ENCODE measurements at regions not wholly inside any gene's neighbourhood (a gene's known extent, or its start where the extent isn't known, plus 50 kb on each side); places are given as distances from the start of the nearest gene placed in this dataset.
"Not testable (repeated sequence)": the region's sequence is repeated elsewhere in the genome, so short reads cannot be mapped to it uniquely, and the experiment has no call there.

DNA sequence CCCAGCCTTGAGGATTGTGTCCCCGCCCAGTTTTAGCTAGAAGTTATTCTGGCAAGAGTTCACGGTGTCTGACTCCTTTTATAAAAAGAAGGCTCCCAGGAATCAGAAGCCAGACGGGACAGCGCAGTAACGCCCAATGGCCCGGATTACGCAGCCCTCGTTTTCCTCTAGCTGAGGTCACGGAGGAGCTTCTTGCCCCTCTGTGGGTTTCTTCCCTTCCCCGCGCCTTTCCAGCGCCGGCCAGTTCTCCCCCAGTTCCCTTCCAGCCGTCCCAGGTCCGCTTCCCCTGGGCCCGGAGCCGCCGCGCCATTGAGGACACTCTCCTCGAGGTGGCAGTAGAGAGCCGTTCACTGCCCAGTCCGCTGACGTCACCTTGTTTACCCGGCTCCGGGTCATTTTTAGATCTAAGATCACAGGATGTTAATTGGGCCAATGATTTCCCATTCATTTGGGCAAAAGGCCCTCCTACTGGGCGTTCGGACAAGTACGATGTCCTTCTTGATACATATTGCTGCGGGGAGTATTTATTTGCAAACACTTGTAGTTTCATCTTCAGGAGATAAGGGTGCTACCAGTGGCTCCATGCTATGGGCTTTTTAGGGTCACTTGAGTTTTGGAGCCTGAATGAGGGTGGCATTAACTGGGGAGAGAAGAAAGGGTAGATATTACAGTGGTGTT lies 81.5 kb upstream of the PPM1B start:
- DNase-seq, result peak; percentile 83

DNA sequence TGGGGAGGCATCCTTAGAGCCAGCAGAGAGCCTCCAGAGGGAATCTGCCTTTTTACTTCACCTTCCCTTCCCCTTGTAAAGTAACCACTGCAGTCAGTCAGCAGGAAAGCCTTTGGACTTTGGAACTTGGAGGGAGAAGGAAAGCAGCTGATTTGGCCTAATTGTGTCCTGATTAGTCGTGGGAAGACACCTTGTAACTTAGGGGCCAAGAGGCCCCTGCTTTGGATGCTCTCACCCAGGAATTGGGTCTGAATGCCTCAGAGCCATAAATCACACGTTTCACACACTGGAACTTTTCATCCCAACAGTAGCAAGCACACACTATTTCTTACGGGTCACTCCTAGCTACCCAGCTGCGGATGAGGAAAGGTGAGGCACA lies 81.0 kb upstream of the PPM1B start:
- DNase-seq, result no peak

GRCh38 chr2:44092519-44092918 lies 76.2 kb upstream of the PPM1B start:
- DNase-seq, result not testable (repeated sequence)

GRCh38 chr2:44093970-44094369 lies 74.7 kb upstream of the PPM1B start:
- DNase-seq, result no peak

DNA sequence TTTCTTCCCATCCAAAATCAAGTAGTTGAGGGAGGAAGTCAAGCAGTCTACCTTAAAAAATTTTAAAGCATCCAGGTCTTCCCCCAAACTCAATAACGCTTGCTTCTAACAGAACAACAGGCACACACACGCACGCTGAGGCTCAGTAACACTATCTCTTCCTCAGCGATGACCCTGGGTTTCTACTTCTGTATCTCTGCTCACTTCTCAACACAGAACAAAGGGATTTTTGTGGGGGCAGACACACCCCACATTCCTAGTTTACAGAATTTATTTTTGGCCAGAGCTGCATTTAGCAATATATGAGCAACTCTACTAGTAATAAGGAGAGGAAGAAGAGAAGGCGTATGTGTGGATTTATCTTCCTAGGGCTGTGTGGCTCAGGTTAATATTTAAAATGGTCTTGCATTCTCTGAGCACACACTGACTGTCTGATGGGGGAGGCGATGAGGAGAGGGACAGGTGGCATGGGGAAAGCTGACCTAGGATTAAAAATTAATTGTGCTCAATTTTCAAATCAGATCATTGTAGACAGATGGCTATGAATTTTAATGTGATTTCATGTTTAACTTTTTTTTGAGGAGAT lies 71.3 kb upstream of the PPM1B start:
- no peak for DNase-seq

GRCh38 chr2:44098050-44098449 lies 70.6 kb upstream of the PPM1B start:
- no peak for DNase-seq

DNA sequence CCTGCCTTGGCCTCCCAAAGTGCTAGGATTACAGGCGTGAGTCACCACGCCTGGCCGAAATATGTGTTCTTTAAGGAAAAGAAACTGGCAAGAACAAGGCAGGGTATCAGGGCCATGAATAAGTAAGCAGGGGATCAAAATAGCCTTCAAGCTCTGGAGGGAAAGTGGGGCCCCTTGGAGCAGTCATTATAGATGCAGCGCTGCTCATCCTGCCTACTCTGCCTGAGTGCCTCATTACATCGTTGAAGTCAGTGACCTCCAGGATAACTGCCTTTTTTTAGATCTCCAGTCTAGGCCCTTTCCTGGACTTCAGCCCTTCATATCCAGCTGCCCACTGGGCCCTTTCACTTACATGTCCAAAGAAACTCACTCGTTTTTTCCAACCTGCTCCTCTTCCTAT lies 69.8 kb upstream of the PPM1B start:
- DNase-seq, result no peak

DNA sequence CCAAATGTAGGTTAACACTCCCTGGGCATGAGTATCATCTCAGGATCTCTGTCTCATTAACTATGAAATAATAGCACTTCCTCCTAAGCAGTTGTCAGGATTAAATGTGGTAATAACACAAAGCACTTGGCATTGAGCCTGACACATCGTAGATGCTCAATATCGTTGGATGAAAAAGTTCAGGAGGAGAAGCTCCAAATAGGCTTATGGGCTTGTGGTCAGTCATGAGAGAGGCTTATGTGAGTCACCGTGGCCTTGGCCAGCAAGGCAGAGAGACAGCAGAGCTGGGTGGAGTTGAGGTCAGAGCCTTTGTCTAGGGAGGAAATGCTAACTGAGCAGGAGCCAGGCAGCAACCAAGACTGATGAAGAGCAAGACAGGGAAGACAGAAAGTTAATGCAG lies 68.3 kb upstream of the PPM1B start:
- DNase-seq, result no peak

GRCh38 chr2:44101246-44101645 lies 67.4 kb upstream of the PPM1B start:
- no peak for DNase-seq

DNA sequence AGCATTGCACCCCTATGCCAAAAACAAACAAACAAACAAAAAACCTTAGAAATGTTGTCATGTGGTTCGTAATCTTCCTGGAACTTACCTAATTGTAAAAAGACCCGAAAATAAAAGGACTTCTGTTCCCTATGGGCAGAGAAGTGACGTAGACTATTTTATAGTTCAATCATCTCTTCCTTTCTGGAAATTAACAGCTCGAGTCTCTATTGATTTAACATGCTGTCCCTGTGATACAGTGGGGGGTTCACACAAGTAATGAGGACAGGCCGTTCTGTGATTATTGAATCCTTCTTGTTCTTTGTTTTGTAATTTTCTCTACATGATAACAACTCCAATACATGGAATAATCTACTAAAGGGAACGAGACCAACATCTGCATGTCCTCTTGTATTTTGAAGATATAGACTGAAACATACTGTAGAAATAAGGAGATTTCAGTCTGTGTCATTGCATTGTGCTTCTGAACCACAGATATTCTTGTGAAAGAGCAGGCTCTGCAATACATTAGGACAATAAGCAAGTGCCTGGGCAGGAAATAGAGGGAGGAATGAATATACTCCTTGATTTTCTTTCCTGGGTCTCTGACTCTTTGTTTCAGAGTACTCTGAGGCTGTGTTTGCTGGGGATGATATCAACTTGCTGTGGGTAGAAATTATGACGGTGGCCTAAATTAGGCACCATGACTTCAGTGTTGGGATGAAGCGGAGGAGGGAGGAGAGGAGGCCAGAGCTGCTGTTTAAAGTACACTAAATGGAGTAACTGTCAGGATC lies 65.7 kb upstream of the PPM1B start:
- DNase-seq, result no peak

GRCh38 chr2:44103639-44104038 lies 65.0 kb upstream of the PPM1B start:
- no peak for DNase-seq

DNA sequence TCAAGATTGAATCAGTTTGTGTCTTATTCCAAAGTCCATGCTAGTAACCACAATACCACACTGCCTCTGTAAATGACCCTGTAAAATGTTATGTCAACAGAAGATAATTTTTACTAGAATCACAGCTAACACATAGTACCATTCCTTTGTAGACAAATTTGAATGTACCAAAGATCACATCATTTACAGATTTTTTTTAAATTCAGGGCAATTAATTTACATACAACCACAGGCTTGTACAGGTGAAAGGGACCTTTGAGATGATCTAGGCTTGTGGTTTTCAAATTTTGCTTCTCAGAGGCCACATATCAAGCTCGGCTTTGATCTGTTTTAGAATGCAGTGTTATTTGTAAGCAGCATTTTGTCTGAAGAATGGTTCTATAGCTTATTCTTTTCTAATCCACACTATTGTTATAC lies 63.8 kb upstream of the PPM1B start:
- no peak for DNase-seq

GRCh38 chr2:44106509-44106908 lies 62.2 kb upstream of the PPM1B start:
- DNase-seq, result not testable (repeated sequence)

GRCh38 chr2:44107086-44107740 lies 61.5 kb upstream of the PPM1B start:
- no peak for DNase-seq

DNA sequence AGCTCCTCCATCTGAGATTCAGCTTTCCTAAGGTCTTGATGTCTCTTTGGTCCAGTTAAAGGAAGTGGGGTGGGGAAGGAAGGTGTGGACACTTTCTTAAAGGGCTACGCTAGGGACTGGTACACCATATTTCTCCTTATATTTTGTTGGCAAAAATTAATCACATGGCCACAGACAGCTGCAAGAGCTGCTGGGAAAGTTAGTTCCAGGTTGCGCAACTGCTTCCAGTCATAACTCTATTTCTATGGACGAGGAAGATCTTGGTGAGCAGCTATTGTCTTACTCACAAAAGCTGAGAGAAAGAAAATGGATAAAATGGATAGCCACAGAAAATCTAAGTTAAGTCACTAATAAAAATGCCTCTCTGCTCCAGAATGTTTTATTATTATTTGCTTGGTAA lies 60.7 kb upstream of the PPM1B start:
- no peak for DNase-seq

- DNase-seq, result no peak
These were observed 59.5 kb upstream of the PPM1B start for GRCh38 chr2:44109166-44109565.

GRCh38 chr2:44110444-44110843 lies 58.2 kb upstream of the PPM1B start:
- no peak for DNase-seq

GRCh38 chr2:44112096-44112495 lies 56.6 kb upstream of the PPM1B start:
- DNase-seq, result no peak

DNA sequence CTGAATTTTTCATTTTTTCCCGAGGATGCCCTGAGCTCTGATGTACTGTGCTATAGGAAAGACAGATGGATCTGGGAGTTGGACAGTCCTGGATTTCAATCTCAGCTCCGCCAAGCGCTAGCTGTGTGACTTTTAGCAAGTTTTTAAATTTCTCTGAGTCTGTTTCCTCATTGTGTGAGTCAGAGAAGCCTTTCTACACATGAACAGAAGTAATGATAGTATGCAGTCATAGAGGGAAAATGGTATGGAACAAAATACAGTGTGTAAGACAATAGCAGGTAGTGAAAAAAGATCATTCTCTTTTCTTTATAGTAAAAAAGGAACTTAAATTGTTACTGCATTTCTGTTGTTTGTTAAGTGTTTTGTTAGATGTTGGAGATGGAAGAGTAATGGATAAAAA lies 52.4 kb upstream of the PPM1B start:
- no peak for DNase-seq

DNA sequence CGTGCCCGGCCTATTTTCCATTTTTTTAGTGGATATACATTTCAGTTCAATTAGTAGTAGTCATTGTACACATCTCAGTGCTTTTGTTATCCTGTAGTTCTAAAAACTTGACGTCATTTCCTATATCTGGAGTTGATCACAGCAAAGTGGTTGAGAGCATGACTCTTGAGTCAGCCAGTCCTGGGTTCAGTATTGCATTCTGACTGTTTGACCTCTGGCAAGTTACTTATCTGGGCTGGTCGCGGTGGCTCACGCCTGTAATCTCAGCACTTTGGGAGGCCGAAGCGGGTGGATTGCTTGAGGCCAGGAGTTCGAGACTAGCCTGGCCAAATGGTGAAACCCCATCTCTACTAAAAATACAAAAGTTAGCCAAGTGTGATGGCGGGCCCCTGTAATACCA lies 50.4 kb upstream of the PPM1B start:
- no peak for DNase-seq
